ENCODE measurements at regions not wholly inside any gene's neighbourhood (a gene's known extent, or its start where the extent isn't known, plus 50 kb on each side); places are given as distances from the start of the nearest gene placed in this dataset.
"Not testable (repeated sequence)": the region's sequence is repeated elsewhere in the genome, so short reads cannot be mapped to it uniquely, and the experiment has no call there.

DNA sequence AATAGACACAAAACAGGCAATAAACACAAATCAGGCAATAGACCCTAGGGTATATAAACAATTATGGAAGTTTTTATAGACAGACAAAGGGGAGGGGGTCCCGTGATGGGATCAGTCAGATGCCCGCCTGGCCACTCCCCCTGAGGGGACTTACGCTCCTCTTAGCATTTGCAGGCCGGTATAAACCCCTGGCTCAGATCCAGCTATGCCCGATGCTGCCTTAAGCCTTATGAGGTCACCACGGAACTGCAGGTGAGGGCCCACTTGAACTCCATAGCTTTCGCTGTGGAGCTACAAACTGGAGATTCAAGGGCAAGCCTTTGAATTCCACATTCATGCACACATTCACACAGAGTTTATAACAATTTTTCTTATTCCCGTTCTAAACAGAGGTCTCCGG is 340.5 kb upstream of the USP9Y start:
- no peak for DNase-seq

DNA sequence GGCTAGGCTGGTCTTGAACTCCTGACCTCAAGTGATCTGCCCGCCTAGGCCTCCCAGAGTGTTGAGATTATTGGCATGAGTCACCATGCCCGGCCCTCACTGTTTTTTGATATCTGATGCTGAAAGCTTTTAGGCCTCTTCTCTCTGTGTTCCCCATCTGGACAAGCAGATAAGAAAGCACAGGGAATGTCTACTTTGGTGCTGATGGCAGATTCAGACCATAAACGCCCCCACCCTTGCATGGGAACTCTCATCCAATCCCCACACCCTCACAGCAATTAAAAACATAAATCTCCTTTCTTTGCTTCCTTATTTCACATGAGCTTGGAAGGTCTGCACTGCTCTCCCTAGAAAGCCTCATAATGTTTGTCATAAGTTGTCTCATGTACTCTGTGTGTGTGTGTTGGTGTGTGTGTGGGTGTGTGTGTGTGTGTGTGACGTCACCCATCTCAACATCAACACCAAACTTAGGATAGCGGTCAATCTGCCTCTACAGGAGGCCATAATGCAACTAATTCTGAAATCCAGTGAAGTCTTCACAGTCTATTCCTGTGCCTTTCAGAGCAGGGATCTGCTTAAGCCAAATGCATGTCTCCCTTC is 335.6 kb upstream of the USP9Y start:
- DNase-seq = no peak

DNA sequence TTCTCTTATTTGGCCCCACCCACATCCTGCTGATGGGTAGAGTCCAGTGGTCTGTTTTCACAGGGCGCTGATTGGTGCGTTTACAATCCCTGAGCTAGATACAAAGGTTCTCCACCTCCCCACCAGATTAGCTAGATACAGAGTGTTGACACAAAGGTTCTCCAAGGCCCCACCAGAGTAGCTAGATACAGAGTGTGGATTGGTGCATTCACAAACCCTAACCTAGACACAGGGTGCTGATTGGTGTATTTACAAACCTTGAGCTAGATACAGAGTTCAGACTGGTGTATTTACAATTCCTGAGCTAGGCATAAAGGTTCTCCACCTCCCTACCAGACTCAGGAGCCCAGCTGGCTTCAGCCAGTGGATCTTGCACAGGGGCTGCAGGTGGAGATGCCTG is 326.4 kb upstream of the USP9Y start:
- DNase-seq = not testable (repeated sequence)

DNA sequence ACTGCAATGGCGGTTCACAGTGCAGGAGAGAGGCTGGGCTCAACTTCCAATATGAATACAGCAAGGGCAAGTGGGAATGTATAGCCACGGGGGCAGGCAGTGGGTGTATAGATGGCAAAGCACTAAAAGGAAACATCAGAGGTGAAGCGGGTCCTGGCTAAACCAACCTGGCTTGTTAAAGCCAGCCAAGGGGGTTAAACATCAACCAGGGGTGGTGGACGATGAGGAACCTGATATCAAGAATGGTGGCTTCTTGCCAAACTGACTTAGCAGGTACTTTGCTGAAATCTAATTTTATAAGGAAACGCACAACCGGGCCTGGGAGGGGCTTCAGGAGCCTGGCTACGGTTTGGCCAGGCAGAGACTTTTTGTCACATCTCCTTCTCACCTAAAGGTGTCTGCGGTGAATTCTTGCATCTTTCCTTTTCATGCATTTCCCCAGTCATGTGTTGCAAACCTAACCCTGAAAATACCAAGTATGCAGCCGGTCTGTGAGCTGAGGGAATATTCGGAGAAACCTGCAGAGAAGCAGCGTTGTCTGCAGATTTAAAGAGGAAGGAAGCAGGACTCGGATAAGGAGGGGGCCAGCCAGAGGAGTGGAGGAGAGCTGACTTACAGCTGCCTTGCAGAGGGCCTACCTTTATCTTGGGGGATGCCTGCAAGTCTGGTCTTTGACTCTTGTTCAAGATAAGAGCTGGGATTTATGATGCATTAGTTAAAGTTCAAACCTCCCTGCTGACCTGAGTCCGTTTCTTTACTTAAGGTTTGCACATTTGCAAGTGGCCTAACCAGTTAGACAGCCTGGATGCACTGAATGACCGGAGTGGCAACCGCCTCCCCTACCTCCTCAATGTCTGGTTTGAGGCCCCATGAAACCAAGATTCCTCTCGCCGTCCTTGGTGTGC is 309.1 kb upstream of the USP9Y start:
- DNase-seq = not testable (repeated sequence)

DNA sequence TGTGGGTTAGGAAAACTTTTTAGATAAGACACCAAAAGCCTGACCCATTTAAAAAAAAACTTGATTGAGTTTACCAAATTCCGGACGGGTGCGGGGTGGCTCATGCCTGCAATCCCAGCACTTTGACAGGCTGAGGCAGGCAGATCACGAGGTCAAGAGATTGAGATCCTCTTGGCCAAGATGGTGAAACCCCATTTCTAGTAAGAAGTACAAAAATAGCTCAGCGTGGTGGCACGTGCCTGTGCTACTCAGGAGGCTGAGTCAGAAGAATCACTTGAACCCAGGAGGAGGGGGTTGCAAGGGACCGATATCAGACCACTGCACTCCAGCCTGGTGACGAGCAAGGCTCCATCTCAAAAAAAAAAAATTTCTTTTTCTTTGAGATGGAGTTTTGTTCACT is 307.8 kb upstream of the USP9Y start:
- DNase-seq = no peak

DNA sequence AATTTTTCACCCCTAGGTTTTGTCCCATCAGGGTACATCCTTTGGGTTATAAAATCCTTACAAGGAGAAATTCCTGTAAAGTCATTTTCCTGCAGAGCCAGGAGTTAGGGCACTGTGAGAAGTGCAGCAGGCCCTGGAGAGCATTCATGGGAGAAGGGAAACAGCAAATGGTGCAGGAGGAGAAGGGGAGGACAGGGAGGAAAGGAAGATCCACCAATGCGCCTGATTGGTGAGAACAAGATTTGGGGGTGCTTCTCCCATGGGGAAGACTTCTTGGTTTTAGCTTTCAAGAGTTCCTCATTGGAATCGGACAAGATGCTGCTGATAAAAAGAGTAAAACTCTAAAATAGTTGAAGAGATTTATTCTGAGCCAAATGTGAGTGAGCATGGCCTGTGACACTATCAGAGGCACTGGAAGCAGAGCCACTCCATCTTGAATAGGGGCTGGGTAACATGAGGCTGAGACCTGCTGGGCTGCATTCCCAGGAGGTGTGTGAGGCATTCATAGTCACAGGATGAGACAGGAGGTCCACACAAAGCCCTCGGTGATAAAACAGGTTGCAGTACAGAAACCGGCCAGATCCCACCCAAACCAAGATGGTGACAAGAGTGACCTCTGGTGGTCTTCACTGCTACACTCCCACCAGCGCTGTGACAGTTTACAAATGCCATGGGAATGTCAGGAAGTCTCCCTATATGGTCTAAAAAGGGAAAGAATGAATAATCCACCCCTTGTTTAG is 305.5 kb upstream of the USP9Y start:
- not testable (repeated sequence) for DNase-seq

DNA sequence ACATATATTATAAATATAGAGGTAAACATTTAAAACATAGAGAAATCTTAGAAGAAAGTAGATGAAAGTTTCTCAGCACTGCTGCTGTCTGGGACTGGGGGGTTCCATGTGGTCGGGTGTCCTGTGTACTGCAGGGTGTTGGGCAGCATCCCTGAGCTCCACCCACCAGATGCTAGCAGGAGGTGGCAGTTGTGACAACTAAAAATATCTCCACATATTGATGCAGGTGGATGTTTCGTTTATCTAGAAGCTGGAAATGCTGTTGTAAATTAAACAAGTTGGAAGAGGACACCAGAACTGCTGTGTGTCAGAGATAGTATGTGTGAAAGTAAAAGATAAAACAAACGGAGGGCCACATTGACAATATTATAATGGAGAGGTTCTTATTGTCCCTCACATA is 297.1 kb upstream of the USP9Y start:
- no peak for DNase-seq

DNA sequence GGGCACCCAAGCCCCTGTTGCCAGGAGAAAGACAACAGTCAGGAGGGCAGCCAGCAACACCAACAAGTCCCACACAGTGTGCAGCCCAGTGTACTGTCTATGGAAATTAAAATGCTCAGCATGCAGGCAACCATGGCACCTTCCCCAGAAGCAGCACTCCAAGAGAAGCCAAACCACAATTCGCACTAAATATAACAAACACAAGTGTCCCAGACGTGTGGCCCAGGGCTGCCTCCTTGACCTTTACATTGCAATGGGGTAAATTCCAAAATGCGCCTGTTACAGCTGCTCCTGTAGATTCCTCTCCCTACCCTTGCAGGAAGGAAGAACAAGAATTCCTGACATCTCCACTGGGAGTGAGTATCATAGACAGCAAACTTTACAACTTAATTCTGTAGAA is 292.8 kb upstream of the USP9Y start:
- DNase-seq = no peak

DNA sequence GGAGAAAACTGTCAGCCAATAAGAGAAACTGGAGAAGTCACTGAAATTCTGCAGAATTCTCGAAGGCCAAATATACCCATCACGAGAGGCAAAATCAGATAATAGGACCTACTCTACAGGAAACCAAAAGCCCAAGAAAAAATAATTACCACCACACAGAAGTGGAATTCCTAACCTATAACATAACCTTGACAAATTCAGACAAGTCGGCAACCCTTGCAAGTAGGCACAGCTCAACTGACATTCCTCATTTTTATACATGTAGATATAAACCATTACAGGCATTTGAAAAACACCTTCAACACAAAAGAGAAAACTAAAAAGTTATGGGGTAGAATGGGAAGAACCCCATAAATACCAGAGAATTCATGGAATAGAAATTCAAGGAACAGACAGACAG is 290.3 kb upstream of the USP9Y start:
- no peak for DNase-seq

DNA sequence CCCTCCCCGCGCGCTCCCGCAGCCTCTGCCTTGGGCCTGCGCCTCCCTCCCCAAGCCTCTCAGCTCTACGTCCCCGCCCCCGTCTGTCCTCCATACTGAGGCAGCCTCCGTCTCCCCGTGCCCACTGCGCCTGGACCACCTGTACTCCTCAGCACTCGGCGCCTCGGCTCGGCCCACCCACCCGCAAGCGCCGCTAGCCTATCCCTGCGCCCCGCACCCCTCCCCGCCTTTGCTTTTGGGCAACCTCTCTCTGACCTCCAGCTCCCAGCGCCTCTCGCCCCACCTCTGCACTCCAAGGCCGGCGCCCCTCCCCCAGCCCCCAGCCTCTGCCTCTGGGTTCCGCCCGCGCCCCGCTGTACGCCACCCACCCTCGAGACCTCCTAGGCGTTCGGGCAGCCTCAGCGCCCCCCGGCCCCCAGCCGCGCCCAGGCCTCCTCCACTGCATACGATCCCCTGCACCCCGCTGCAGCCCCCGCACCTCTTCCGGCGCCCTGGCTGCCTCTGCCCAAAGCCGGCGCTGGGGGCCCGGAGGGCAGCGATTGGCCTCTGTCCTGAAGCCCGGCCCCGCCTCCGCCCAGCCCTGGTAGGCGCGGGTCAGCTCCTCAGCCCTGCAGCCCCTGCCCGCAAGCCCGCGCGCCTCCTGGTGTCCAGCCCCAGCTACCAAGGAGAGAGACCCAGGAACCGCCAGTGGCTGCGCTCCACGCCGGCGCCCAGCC is 279.8 kb upstream of the USP9Y start:
- peak; percentile 23 for DNase-seq

DNA sequence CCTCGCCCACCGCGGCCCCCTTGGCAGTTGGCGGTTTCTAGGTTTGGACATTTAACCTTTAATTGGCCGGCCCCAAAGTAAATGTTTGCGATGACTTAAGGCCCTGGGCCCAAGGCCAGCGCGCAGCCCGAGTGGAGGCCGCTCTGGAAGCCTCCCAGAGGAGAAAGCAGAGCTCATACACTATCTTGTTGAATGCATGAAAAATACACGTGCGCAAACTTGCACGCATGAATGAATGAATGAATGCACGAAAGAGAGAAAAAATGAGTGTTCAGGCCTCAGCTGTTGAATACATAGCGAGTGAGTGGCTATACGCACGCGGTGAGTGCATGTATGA is 279.3 kb upstream of the USP9Y start:
- no peak for DNase-seq

DNA sequence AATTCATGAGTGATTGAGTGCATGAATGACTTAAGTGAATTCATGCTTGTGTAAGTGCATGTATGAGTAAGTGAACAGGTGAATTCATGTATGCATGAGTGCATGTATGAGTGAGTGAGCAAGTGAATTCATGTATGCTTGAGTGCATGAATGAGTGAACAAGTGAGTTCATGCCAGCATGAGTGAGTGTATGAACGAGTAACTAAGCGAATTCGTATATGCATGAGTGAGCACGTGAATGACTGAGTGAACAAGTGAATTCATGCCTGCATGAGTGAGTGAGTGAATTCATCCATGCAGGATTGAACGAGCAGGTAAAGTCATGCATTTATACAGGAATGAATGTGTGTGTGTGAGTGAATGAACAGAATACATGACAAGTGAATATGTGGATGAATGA is 278.5 kb upstream of the USP9Y start:
- DNase-seq = no peak

DNA sequence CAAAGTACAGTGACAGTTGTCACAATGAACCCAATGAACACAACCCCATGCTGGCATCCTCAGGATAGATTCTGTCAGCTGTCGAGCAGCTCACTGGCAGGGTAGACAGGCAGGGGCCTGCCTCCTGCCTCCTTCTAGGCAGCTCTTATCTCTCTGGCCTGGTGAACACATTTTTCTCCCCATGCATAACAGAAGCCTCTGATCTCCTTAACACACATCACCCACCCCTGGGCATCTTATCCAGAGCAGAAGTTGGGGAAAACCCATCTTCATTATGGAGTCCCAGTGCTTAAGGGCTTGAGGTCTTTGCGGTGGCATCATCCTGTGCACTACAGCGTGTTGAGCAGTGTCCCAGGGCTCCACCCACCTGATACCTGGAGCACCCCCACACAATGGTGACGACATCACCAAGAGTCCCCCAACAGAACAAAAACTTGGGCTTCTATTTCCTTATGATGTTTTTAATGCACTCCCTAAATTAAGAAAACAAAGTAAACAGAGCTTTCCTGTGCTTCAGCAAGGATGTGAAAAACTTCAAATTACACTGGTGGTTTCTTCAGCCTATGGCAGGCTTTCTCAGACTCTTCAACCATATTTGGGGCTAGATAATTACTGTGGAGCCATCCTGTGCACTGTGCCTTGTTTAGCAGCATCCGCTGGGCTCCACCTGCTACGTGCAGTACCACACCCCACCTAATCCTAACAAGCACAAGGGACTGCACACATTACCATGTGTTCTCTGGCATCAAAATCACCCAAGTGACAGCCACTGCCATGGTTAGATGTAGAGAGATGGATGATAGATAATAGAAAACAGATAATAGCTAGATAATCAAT is 277.4 kb upstream of the USP9Y start:
- no peak for DNase-seq

DNA sequence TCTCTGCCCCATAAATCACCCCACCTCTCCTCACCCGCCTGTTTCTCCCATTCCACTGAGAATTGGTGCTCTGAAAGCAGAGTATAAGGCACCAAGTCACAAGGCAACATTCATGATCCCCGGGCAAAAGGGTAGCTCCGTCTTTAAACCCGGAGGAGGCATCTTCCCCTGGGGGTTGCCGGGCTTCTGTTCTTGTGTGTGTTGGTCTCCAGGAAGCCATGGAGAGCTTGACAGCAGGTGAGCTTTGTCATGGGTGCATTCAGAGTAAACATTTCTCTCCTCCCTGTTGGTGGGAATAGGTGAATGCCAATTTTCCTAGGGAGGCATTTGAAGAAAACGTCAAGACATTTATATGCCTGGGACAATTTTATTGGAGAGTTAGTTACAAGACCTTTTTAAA is 275.5 kb upstream of the USP9Y start:
- DNase-seq = no peak

DNA sequence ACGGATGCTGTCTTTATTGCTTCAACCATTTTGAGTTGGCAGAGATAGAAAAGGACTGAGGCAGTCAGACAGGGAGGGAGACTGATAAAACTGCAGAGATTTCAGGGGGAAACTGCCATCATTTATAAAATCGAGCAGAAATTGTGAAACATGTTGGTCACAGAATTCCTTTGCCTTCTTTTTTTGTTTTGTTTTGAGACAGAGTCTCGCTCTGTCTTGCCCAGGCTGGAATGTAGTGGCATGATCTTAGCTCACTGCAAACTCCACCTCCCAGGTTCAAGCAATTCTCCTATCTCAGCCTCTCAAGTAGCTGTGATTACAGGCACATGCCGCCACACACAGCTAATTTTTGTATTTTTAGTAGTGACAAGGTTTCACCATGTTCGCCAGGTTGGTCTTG is 273.7 kb upstream of the USP9Y start:
- no peak for DNase-seq

DNA sequence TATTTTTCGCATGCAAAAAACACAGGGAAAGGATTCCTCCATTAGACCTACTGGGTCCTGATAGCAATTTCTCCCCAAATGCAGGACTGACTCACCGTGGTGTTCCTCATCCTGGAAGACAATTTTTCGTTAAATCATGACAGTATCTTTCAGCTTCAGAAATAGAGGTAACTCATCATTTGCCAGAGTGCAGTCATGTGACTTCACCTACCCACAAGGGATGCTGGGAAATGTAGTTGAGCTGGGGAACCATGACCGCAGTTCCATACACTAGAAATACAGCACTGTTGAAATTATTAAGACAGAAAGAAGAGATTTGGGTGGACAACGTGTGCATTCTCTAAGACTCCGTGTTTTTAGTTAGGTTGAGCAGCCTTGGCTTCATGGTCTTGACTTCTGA is 269.5 kb upstream of the USP9Y start:
- DNase-seq = no peak

DNA sequence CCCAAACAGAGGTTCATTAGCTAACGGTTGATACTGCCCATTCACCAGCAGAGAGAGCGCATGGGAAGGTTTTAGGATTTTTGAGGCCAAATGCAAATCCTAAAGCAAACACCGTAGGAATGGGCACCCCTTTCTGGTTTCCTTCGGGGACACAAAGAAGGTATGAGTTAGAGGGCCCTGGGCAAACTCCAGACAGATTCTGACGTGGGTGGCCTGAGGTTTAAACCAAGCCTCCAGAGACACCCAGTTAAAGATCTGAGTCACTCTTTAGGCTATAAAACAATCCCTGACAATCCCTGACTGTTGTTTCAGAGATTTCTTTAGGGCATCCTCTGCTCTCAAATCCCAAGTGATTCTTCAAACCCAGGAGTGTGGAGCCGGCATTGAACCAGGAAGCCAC is 262.2 kb upstream of the USP9Y start:
- DNase-seq = not testable (repeated sequence)

DNA sequence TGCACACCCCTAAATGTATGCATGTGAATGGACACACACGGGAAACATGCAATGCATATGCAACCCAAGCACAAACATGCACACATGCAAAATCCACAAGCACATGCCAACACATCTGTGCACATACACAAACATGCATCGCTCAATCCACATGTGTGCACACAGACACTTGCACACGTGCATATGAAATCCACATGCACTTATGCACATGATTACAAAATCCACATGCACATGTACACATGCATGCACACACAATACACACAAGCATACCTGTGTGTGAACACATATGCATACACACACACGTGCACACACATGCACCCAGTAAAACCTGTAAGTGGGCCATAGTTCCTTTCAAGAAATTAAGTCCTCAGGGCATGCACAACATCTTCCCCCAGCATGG is 256.8 kb upstream of the USP9Y start:
- no peak for DNase-seq

DNA sequence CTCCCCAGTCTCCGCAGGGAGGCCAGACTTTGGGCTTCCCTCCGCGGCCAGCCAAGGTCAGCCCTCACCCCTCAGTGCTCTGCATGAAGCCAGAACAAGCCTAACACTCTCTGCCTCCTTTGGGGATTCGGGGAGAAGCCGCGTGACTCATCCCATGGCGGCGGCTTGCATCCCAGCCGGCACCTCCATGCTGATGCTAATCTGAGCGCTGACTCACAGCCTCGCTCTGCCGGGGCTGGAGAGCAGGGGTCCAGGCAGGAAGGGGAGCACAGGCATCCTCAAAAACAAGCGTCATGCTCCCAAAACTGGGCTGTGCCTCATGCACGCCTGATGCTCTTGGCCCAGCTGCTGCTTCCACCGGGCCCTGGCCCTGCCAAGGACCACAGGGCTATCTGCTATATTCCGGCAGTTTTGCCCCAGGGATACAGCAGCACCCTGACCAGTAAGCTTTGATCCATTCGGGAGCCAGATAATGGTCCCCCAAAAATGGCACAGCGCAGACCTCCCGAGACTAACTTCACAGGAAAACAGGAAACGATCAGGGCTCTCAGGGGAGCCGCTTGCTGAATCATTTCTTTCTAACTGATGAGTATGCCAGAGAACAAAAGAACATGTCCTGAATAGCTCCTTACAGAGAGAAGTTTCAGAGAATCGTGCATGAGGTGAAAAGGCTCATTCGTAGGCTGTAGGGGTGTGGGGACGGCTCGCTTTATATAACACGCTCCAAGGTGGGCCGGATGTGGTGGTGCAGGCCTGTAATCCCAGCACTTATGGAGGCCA is 254.4 kb upstream of the USP9Y start:
- DNase-seq = not testable (repeated sequence)

DNA sequence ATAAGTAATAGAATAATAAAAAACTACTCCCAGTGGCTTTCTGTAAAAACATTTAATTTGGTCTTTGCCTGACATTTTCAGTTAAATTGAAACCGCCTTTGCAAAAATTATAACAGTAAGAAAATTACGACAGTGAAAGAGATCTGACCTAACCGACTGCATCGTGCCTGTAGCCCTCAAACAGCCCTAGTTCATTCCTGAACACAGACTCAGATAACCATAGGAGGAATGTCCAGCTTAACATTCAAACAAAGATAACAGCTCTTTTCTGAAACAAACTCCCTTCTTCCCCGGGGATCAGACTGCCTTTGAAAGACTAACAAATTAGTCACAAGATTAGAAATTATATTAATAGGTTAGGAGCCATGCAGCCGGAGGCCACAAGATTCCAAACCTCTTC is 252.5 kb upstream of the USP9Y start:
- not testable (repeated sequence) for DNase-seq

DNA sequence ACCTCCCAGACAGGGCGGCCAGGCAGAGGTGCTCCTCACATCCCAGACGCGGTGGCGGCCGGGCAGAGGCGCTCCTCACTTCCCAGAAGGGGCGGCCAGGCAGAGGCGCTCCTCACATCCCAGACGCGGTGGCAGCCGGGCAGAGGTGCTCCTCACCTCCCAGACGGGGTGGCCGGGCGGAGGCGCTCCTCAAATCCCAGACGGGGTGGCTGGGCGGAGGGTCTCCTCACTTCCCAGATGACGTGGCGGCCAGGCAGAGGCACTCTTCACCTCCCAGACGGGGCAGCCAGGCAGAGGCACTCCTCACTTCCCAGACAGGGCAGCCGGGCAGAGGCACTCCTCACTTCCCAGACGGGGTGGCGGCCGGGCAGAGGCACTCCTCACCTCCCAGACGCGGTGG is 247.7 kb upstream of the USP9Y start:
- not testable (repeated sequence) for DNase-seq

DNA sequence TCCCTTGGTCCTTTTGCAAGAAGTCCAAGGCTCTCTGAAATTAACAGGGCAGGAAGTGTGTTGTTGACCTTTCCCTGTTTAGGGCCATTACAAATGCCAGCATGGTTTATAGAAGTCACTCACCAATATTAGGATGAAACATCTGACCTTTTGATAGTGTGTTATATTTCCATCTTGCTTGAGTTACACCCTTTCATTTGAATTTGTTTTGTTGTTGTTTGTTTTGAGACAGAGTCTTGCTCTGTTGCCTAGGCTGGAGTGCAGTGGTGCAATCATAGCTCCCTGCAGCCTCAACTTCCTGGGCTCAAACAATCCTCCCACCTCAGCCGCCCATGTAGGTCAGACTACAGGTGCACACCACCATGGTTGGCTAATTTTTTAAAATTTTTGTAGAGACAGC is 241.1 kb upstream of the USP9Y start:
- DNase-seq = no peak
